ENCODE measurements at regions not wholly inside any gene's neighbourhood (a gene's known extent, or its start where the extent isn't known, plus 50 kb on each side); places are given as distances from the start of the nearest gene placed in this dataset.

- TF ChIP-seq TSHZ2 (CRISPR knock-in tag; IDR thresholded peaks at IDR 0.05), result peak; percentile 86; the same call in 1 of the 2 replicates
- TF ChIP-seq TCF4 (CRISPR knock-in tag; IDR thresholded peaks at IDR 0.05; ENCODE audit: borderline replicate concordance), result peak; percentile 88
- TF ChIP-seq CREB5 (CRISPR knock-in tag; IDR thresholded peaks at IDR 0.05; ENCODE audit: low read depth), result no peak
These were observed 552.7 kb upstream of the PSMD7 start for GRCh38 chr16:73743665-73744496.

GRCh38 chr16:73739049-73739769, 557.4 kb upstream of the PSMD7 start:
- TF ChIP-seq PPARA (CRISPR knock-in tag; IDR thresholded peaks at IDR 0.05; ENCODE audit: borderline replicate concordance) (no peak), ZC3H10 (CRISPR knock-in tag; IDR thresholded peaks at IDR 0.05) (no peak), CREB5 (CRISPR knock-in tag; IDR thresholded peaks at IDR 0.05; ENCODE audit: low read depth) (no peak), ESRRG (CRISPR knock-in tag; IDR thresholded peaks at IDR 0.05) (no peak), CSRNP3 (CRISPR knock-in tag; IDR thresholded peaks at IDR 0.05) (no peak), PATZ1 (CRISPR knock-in tag; IDR thresholded peaks at IDR 0.05; ENCODE audit: borderline replicate concordance) (no peak), SNAI2 (CRISPR knock-in tag; IDR thresholded peaks at IDR 0.05) (no peak), ARNTL (CRISPR knock-in tag; IDR thresholded peaks at IDR 0.05; ENCODE audit: borderline replicate concordance, low read depth) (no peak), ISL1 (CRISPR knock-in tag; IDR thresholded peaks at IDR 0.05) (no peak), TSHZ2 (CRISPR knock-in tag; IDR thresholded peaks at IDR 0.05) (no peak), ZFP3 (CRISPR knock-in tag; IDR thresholded peaks at IDR 0.05) (no peak), ZFP30 (CRISPR knock-in tag; IDR thresholded peaks at IDR 0.05) (no peak), POU6F1 (CRISPR knock-in tag; IDR thresholded peaks at IDR 0.05; ENCODE audit: borderline replicate concordance, low read depth) (no peak), OSR1 (CRISPR knock-in tag; IDR thresholded peaks at IDR 0.05) (no peak), GLIS3 (CRISPR knock-in tag; IDR thresholded peaks at IDR 0.05) (no peak), RARB (CRISPR knock-in tag; IDR thresholded peaks at IDR 0.05) (no peak), BACH2 (CRISPR knock-in tag; IDR thresholded peaks at IDR 0.05; ENCODE audit: borderline replicate concordance) (no peak), ZNF565 (CRISPR knock-in tag; conservative IDR thresholded peaks at IDR 0.05; ENCODE audit: low read depth) (no peak), ZNF8 (CRISPR knock-in tag; IDR thresholded peaks at IDR 0.05) (no peak), TCF4 (CRISPR knock-in tag; IDR thresholded peaks at IDR 0.05; ENCODE audit: borderline replicate concordance) (no peak)
- no peak for ATAC-seq

More at GRCh38 chr16:73743665-73744496, 552.7 kb upstream of the PSMD7 start:
- no peak for ATAC-seq

All from SK-N-SH treated with all-trans-retinoic acid at 6 μM for 48 hours (cell line).